ENCODE measurements at regions not wholly inside any gene's neighbourhood (a gene's known extent, or its start where the extent isn't known, plus 50 kb on each side); places are given as distances from the start of the nearest gene placed in this dataset.

DNA sequence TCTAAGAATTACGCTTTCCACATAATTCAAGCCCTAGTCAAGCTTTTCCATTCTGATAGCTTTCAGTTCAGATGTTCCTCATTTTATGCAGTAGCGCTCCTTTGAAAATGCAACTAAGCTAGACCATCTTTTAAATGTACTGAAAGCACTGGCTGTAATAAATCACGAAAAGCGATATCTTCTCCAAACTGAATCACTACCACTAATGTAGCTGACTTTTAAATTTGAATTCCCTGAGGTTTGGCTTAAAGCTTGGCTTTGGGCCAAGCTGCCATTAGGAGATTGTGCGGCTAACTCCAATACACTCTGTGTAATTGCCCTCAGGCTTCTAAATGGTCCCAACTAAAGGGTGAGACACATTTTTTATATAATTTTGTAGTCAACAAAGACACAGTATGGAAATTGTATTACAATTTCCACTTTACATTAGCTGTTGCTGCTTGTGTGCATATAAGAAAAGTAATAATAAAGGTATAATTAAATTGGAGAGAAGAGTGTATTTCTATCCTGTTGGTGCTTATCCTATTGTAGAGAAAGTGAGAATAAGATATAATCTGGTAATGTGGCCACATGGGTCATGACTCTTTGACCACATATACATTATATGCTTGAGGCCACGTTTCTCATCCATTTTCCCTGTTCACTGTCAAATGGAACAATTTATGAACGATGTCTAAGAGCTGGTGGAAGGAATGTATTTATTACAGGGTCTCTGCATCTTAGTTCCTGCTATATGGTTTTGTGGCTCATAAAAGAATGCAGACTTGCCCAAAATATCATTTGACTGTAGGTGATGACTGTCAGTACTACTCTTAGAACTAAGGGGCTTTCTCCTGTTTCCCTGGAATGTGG lies 118.7 kb upstream of the TAF11L2 start:
- ChIA-PET POLR2A (no interaction called here), CTCF (interaction anchor here (0.5 to 1.8 kb wide), 7 partner anchors 9 to 634 kb away, joined by 3 to 5 read pairs (median 3); no protein-coding TSS in a partner anchor)
- Histone ChIP-seq H3K36me3 (ENCODE audit: control insufficient read depth, insufficient read depth, low read length) (no peaks in the 10 kb centered on the region), H3K27me3 (ENCODE audit: control insufficient read depth, insufficient read depth, low read length) (peaks cover 7% of the 10 kb centered on the region), H3K4me3 (ENCODE audit: low read depth, low read length) (no peak overlapping the region)
- no peak for DNase-seq (ENCODE audit: low read depth)
- TF ChIP-seq, protein P1, sequence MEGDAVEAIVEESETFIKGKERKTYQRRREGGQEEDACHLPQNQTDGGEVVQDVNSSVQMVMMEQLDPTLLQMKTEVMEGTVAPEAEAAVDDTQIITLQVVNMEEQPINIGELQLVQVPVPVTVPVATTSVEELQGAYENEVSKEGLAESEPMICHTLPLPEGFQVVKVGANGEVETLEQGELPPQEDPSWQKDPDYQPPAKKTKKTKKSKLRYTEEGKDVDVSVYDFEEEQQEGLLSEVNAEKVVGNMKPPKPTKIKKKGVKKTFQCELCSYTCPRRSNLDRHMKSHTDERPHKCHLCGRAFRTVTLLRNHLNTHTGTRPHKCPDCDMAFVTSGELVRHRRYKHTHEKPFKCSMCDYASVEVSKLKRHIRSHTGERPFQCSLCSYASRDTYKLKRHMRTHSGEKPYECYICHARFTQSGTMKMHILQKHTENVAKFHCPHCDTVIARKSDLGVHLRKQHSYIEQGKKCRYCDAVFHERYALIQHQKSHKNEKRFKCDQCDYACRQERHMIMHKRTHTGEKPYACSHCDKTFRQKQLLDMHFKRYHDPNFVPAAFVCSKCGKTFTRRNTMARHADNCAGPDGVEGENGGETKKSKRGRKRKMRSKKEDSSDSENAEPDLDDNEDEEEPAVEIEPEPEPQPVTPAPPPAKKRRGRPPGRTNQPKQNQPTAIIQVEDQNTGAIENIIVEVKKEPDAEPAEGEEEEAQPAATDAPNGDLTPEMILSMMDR (IDR thresholded peaks at IDR 0.05; ENCODE audit: insufficient read depth, low read depth, low read length): no peak

- Histone ChIP-seq H3K27me3 (ENCODE audit: control insufficient read depth, insufficient read depth, low read length) (peaks cover 10% of the 10 kb centered on the region), H3K36me3 (ENCODE audit: control insufficient read depth, insufficient read depth, low read length) (no peaks in the 10 kb centered on the region), H3K4me3 (ENCODE audit: low read depth, low read length) (no peak overlapping the region)
- no peak for DNase-seq (ENCODE audit: low read depth)
- ChIA-PET CTCF (interaction anchor here (0.7 kb wide), 1 partner anchor 59 kb away, joined by 3 read pairs; no protein-coding TSS in a partner anchor), POLR2A (no interaction called here)
- TF ChIP-seq, protein P1 (IDR thresholded peaks at IDR 0.05; ENCODE audit: insufficient read depth, low read depth, low read length): no peak
Observed at GRCh38 chr5:17381932-17382331, 116.1 kb upstream of the TAF11L2 start.

- Histone ChIP-seq H3K4me3 (ENCODE audit: low read depth, low read length) (no peak overlapping the region), H3K27me3 (ENCODE audit: control insufficient read depth, insufficient read depth, low read length) (peaks cover 10% of the 10 kb centered on the region), H3K36me3 (ENCODE audit: control insufficient read depth, insufficient read depth, low read length) (no peaks in the 10 kb centered on the region)
- ChIA-PET CTCF (no interaction called here), POLR2A (no interaction called here)
- TF ChIP-seq, protein P1 (IDR thresholded peaks at IDR 0.05; ENCODE audit: insufficient read depth, low read depth, low read length): no peak
- DNase-seq (ENCODE audit: low read depth): no peak
Observed at GRCh38 chr5:17383526-17383925, 114.5 kb upstream of the TAF11L2 start.

DNA sequence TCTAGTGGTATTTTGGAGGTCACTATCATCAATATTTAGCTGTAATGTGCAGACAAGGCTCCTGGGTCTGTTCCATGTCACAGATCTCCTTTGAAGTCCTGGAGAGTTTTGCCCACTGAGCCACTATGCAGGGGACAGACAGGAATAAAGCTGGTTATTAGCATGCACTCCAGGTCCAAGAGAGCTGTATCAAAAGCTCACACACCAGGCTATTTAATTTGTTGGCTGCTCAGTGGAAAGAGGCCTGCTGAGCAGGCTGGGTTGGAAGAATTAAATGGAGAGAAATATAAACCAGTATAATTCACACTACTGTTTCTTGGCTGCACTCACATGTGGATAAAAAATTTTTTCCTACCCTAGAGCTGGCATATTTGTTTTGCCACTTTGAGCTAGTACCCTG lies 113.8 kb upstream of the TAF11L2 start:
- Histone ChIP-seq H3K4me3 (ENCODE audit: low read depth, low read length) (no peak overlapping the region), H3K27me3 (ENCODE audit: control insufficient read depth, insufficient read depth, low read length) (peaks cover 10% of the 10 kb centered on the region), H3K36me3 (ENCODE audit: control insufficient read depth, insufficient read depth, low read length) (no peaks in the 10 kb centered on the region)
- POLR2A ChIA-PET: no interaction called here
- TF ChIP-seq, protein P1 (IDR thresholded peaks at IDR 0.05; ENCODE audit: insufficient read depth, low read depth, low read length): no peak
- CTCF ChIA-PET: no interaction called here
- no peak for DNase-seq (ENCODE audit: low read depth)

GRCh38 chr5:17388717-17389116 lies 109.3 kb upstream of the TAF11L2 start:
- POLR2A ChIA-PET: no interaction called here
- no peak for DNase-seq (ENCODE audit: low read depth)
- CTCF ChIA-PET: interaction anchor here (1.4 kb wide), 1 partner anchor 10 kb away, joined by 5 read pairs; no protein-coding TSS in a partner anchor
- Histone ChIP-seq H3K36me3 (ENCODE audit: control insufficient read depth, insufficient read depth, low read length) (no peaks in the 10 kb centered on the region), H3K4me3 (ENCODE audit: low read depth, low read length) (no peak overlapping the region), H3K27me3 (ENCODE audit: control insufficient read depth, insufficient read depth, low read length) (peaks cover 7% of the 10 kb centered on the region)
- TF ChIP-seq, protein P1 (IDR thresholded peaks at IDR 0.05; ENCODE audit: insufficient read depth, low read depth, low read length): no peak

Measured in BJ (cell line).